HG02678 (cell line): ENCODE measurements at regions not wholly inside any gene's neighbourhood (a gene's known extent, or its start where the extent isn't known, plus 50 kb on each side); places are given as distances from the start of the nearest gene placed in this dataset.
"Not testable (repeated sequence)": the region's sequence is repeated elsewhere in the genome, so short reads cannot be mapped to it uniquely, and the experiment has no call there.

ENCODE experiments used
- ATAC-seq: cut with Tn5 transposase; IDR thresholded peaks from one replicate; pipeline ENCODE4 v1.9.1; 2021; ENCODE audit warnings: mild to moderate bottlenecking, moderate library complexity; ENCODE audit not compliant: unreplicated experiment

- ATAC-seq, result not testable (repeated sequence)
These were observed 85.1 kb upstream of the MAP4 start for GRCh38 chr3:48101301-48101650.

- ATAC-seq, result no peak
These were observed 76.1 kb upstream of the MAP4 start for GRCh38 chr3:48092270-48092669.

GRCh38 chr3:48090166-48090939, 74.1 kb upstream of the MAP4 start:
- no peak for ATAC-seq

- peak; percentile 95 for ATAC-seq
These were observed 72.7 kb upstream of the MAP4 start for GRCh38 chr3:48088749-48089466.

- ATAC-seq, result peak; percentile 31
These were observed 72.0 kb upstream of the MAP4 start for GRCh38 chr3:48088056-48088748.

GRCh38 chr3:48086705-48087104, 70.5 kb upstream of the MAP4 start:
- no peak for ATAC-seq

- no peak for ATAC-seq
These were observed 68.7 kb upstream of the MAP4 start for GRCh38 chr3:48084929-48085328.

- ATAC-seq, result no peak
These were observed 68.0 kb upstream of the MAP4 start for GRCh38 chr3:48084170-48084569.

GRCh38 chr3:48082580-48083184, 66.5 kb upstream of the MAP4 start:
- ATAC-seq, result no peak

GRCh38 chr3:48077815-48078214, 61.6 kb upstream of the MAP4 start:
- no peak for ATAC-seq

- ATAC-seq, result no peak
These were observed 53.8 kb upstream of the MAP4 start for GRCh38 chr3:48070030-48070429.

- ATAC-seq, result no peak
These were observed 53.1 kb upstream of the MAP4 start for GRCh38 chr3:48069339-48069738.

- ATAC-seq, result no peak
These were observed 52.7 kb upstream of the MAP4 start for GRCh38 chr3:48068886-48069285.

GRCh38 chr3:48068320-48068719, 52.1 kb upstream of the MAP4 start:
- not testable (repeated sequence) for ATAC-seq

GRCh38 chr3:48067271-48067670, 51.1 kb upstream of the MAP4 start:
- no peak for ATAC-seq
